CD14-positive monocyte (primary cell): ENCODE measurements at regions not wholly inside any gene's neighbourhood (a gene's known extent, or its start where the extent isn't known, plus 50 kb on each side); places are given as distances from the start of the nearest gene placed in this dataset.
"Not testable (repeated sequence)": the region's sequence is repeated elsewhere in the genome, so short reads cannot be mapped to it uniquely, and the experiment has no call there.

Experiments used
- DNase-seq, 3 donors: peaks; one replicate each; pipeline ENCODE4 v3.0.0-alpha.2; 2011 to 2022
- H2AFZ ChIP-seq: 2 replicates; pipeline ENCODE4 v1.6.0; 2012; ENCODE audit warnings: mild to moderate bottlenecking, low read depth, low read length, inconsistent platforms; ENCODE audit not compliant: insufficient read depth, poor library complexity, severe bottlenecking
- H3K27ac ChIP-seq, 2 donors: 1 replicate in 1 of 2; 2 replicates in 1 of 2; pipeline ENCODE4 v1.5.1; 2012 to 2013; ENCODE audit warnings: low read length in 2 of 2, control low read depth in 1 of 2, inconsistent platforms in 1 of 2, low read depth in 1 of 2, mild to moderate bottlenecking in 1 of 2
- H3K27me3 ChIP-seq, 2 donors: one replicate each; pipeline versions ENCODE4 v1.6.0 to v1.6.1; 2011 to 2013; ENCODE audit warnings: low read length in 2 of 2; ENCODE audit not compliant: control insufficient read depth in 2 of 2, insufficient read depth in 2 of 2
- H3K36me3 ChIP-seq, 2 donors: replicated peaks in 1 of 2; 1 replicate in 1 of 2; 2 replicates in 1 of 2; pipeline versions ENCODE4 v1.5.1 to v1.6.1; 2012 to 2013; ENCODE audit warnings: low read length in 2 of 2, control low read depth in 1 of 2, inconsistent platforms in 1 of 2, mild to moderate bottlenecking in 1 of 2; ENCODE audit not compliant: insufficient read depth in 2 of 2, control insufficient read depth in 1 of 2
- H3K4me1 ChIP-seq, 2 donors: 1 replicate in 1 of 2; 2 replicates in 1 of 2; pipeline versions ENCODE4 v1.5.1 to v1.6.1; 2012 to 2013; ENCODE audit warnings: low read length in 2 of 2, control low read depth in 1 of 2, inconsistent platforms in 1 of 2, mild to moderate bottlenecking in 1 of 2, moderate library complexity in 1 of 2; ENCODE audit not compliant: insufficient read depth in 2 of 2, control insufficient read depth in 1 of 2
- H3K4me2 ChIP-seq: replicated peaks from 2 replicates; pipeline ENCODE3; 2012; ENCODE audit warnings: low read length, moderate library complexity, mild to moderate bottlenecking; ENCODE audit not compliant: poor library complexity, severe bottlenecking; ENCODE audit errors: extremely low read depth
- H3K4me3 ChIP-seq, 3 experiments: fragments of 200-600 bp in 1 of 3; sonication (generic) in 1 of 3; replicated peaks in 1 of 3; 1 replicate in 2 of 3; 2 replicates in 1 of 3; pipeline ENCODE4 v1.5.1; 2011 to 2013; ENCODE audit warnings: low read length in 3 of 3, mild to moderate bottlenecking in 3 of 3, control low read depth in 2 of 3, low read depth in 2 of 3, inconsistent platforms in 1 of 3, moderate library complexity in 1 of 3
- H3K79me2 ChIP-seq: 2 replicates; pipeline ENCODE4 v1.6.0; 2012; ENCODE audit warnings: mild to moderate bottlenecking, control low read depth, inconsistent platforms, low read length, moderate library complexity; ENCODE audit not compliant: insufficient read depth
- H3K9ac ChIP-seq: 2 replicates; pipeline ENCODE4 v1.6.0; 2017; ENCODE audit warnings: low read length, mild to moderate bottlenecking; ENCODE audit not compliant: insufficient read depth, poor library complexity, severe bottlenecking
- H3K9me3 ChIP-seq, 2 donors: replicated peaks in 1 of 2; 1 replicate in 1 of 2; 2 replicates in 1 of 2; pipeline versions ENCODE4 v1.5.1 to v1.6.1; 2012 to 2013; ENCODE audit warnings: low read length in 2 of 2, control low read depth in 1 of 2; ENCODE audit not compliant: control insufficient read depth in 1 of 2, insufficient read depth in 1 of 2
- H4K20me1 ChIP-seq: 2 replicates; pipeline ENCODE4 v1.6.0; 2012; ENCODE audit warnings: mild to moderate bottlenecking, low read length, control low read depth, moderate library complexity; ENCODE audit not compliant: insufficient read depth
- H3K27ac Mint-ChIP-seq, 7 donors: one replicate each; pipeline ENCODE4 v1.8.0; 2020; ENCODE audit warnings: mild to moderate bottlenecking in 7 of 7, mixed read lengths in 7 of 7, moderate library complexity in 6 of 7, inconsistent platforms in 2 of 7
- H3K27me3 Mint-ChIP-seq, 3 donors: one replicate each; pipeline ENCODE4 v1.8.0; 2021 to 2022; ENCODE audit warnings: low read depth in 3 of 3, mild to moderate bottlenecking in 3 of 3, mixed read lengths in 3 of 3, moderate library complexity in 3 of 3, inconsistent platforms in 1 of 3
- H3K36me3 Mint-ChIP-seq, 2 donors: one replicate each; pipeline ENCODE4 v1.8.0; 2020; ENCODE audit warnings: mixed read lengths in 2 of 2, inconsistent platforms in 1 of 2, mild to moderate bottlenecking in 1 of 2
- H3K4me1 Mint-ChIP-seq: one replicate; pipeline ENCODE4 v1.8.0; 2020; ENCODE audit warnings: mild to moderate bottlenecking, mixed read lengths
- H3K4me3 Mint-ChIP-seq, 2 donors: one replicate each; pipeline ENCODE4 v1.8.0; 2020; ENCODE audit warnings: mild to moderate bottlenecking in 2 of 2, mixed read lengths in 2 of 2, moderate library complexity in 1 of 2
- H3K9me3 Mint-ChIP-seq, 7 donors: one replicate each; pipeline ENCODE4 v1.8.0; 2020 to 2022; ENCODE audit warnings: mixed read lengths in 7 of 7, mild to moderate bottlenecking in 6 of 7, moderate library complexity in 6 of 7, inconsistent platforms in 2 of 7
- CTCF ChIP-seq: fragments of 200-600 bp; IDR thresholded peaks from one replicate; pipeline ENCODE4 v1.8.0; 2022; ENCODE audit warnings: antibody characterized with exemption, mild to moderate bottlenecking
- WGBS: methylation state at CpG from one replicate; pipeline ENCODE4 v1.1.5; 2013; ENCODE audit warnings: missing lambda C conversion rate; ENCODE audit not compliant: insufficient coverage; 5-methylcytosine and 5-hydroxymethylcytosine counted together
- intact Hi-C, 2 donors: fragments of 100-400 bp; cut with micrococcal nuclease; formaldehyde crosslinking; loops; one replicate each; pipeline versions ENCODE4 v1.15.0 to v1.15.1; 2023

DNA sequence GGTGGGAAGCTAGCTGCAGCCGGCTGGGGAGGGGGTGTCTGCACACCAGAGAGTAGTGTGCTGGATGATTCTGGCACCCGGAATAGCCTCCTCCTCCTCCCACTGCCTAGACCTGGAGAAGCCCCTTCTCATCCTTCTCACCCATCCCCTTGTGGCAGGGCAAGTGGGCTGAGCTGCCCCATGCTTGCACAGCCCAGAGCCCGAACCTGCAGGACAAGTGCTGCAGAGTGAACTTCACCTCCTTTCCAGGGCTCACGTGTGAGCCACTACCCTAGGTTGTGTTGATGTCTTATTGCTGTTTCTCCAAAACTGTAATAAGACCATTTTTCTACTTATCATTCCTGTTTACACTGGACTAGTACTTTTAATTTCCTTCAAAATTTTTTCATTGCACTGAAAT, 56.1 kb upstream of the GLYATL1B start:
- H3K79me2 ChIP-seq: no peaks in the 10 kb centered on the region
- no peak overlapping the region for H3K27ac Mint-ChIP-seq

DNA sequence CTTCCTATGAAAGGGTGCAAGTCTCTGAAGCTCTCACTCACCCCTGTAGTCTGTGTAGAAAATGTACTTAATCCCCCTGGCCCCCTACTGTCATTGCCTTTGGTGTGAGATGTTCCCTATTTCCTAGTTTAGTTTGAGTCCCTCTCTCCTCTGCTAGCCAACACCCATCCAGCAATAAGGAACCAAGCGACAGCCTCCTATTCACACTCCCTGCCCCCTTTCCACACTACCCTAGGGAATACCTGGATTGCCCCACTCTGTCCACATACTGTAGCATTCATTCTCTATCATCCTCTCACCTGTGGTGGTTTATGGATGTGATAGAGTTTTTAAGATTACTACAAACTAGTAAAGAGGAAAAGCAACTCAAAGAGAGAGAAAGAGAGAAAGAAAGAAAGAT, 54.4 kb upstream of the GLYATL1B start:
- H3K27me3 ChIP-seq, H3K4me1 Mint-ChIP-seq, H3K79me2 ChIP-seq, H3K9ac ChIP-seq, H3K27me3 Mint-ChIP-seq, intact Hi-C loops, H3K9me3 ChIP-seq, H4K20me1 ChIP-seq, H3K4me3 ChIP-seq, H2AFZ ChIP-seq, H3K4me1 ChIP-seq, H3K36me3 ChIP-seq, H3K9me3 Mint-ChIP-seq, H3K4me2 ChIP-seq, H3K36me3 Mint-ChIP-seq, H3K27ac Mint-ChIP-seq, H3K4me3 Mint-ChIP-seq, DNase-seq, H3K27ac ChIP-seq: not testable (repeated sequence)
- WGBS: 100% methylated on average over 1 of the region's 1 CpG

More for the DNA sequence above, 56.1 kb upstream of the GLYATL1B start:
- DNase-seq: no peak
- no peaks in the 10 kb centered on the region for H3K27me3 ChIP-seq
- Mint-ChIP-seq H3K36me3 (no peaks in the 10 kb centered on the region), H3K4me3 (no peak overlapping the region), H3K27me3 (peaks cover 0 to 3% (median 0%) of the 10 kb centered on the region in 3 donors), H3K9me3 (peaks cover 0 to 2% (median 0%) of the 10 kb centered on the region in 7 donors), H3K4me1 (peaks cover 4% of the 10 kb centered on the region)
- H3K4me1 ChIP-seq: peaks cover 0 to 4% of the 10 kb centered on the region in 2 donors
- no peak overlapping the region for H2AFZ ChIP-seq
- no peaks in the 10 kb centered on the region for H3K9me3 ChIP-seq
- H4K20me1 ChIP-seq: no peaks in the 10 kb centered on the region
- no peak overlapping the region for H3K4me2 ChIP-seq
- TF ChIP-seq CTCF: no peak
- H3K27ac ChIP-seq: no peak overlapping the region
- no peak overlapping the region for H3K9ac ChIP-seq
- no peaks in the 10 kb centered on the region for H3K36me3 ChIP-seq
- H3K4me3 ChIP-seq: no peak overlapping the region
- intact Hi-C loops: no loop called here
- no CpG with 5 or more reads among the region's 4 CpGs for WGBS
